AG09309 (cell line): ENCODE measurements at regions not wholly inside any gene's neighbourhood (a gene's known extent, or its start where the extent isn't known, plus 50 kb on each side); places are given as distances from the start of the nearest gene placed in this dataset.

ENCODE experiments used
- DNase-seq: peaks from one replicate; pipeline ENCODE4 v3.0.0-alpha.2; 2010; ENCODE audit warnings: low read depth
- H3K4me3 ChIP-seq: 2 replicates; pipeline ENCODE4 v1.5.1; 2011; ENCODE audit warnings: mild to moderate bottlenecking, low read depth, low read length, moderate library complexity; ENCODE audit not compliant: control insufficient read depth
- TF ChIP-seq, protein P1 (sequence below): IDR thresholded peaks from 2 replicates; pipeline ENCODE4 v1.5.1; 2011; ENCODE audit warnings: mild to moderate bottlenecking, low read depth, low read length, inconsistent platforms; ENCODE audit not compliant: insufficient read depth, control insufficient read depth; ENCODE audit errors: missing control alignments

GRCh38 chrX:122389005-122389404 is 795.1 kb upstream of the GRIA3 start:
- DNase-seq: no peak
- H3K4me3 ChIP-seq: no peak overlapping the region
- TF ChIP-seq, protein P1, sequence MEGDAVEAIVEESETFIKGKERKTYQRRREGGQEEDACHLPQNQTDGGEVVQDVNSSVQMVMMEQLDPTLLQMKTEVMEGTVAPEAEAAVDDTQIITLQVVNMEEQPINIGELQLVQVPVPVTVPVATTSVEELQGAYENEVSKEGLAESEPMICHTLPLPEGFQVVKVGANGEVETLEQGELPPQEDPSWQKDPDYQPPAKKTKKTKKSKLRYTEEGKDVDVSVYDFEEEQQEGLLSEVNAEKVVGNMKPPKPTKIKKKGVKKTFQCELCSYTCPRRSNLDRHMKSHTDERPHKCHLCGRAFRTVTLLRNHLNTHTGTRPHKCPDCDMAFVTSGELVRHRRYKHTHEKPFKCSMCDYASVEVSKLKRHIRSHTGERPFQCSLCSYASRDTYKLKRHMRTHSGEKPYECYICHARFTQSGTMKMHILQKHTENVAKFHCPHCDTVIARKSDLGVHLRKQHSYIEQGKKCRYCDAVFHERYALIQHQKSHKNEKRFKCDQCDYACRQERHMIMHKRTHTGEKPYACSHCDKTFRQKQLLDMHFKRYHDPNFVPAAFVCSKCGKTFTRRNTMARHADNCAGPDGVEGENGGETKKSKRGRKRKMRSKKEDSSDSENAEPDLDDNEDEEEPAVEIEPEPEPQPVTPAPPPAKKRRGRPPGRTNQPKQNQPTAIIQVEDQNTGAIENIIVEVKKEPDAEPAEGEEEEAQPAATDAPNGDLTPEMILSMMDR: no peak

DNA sequence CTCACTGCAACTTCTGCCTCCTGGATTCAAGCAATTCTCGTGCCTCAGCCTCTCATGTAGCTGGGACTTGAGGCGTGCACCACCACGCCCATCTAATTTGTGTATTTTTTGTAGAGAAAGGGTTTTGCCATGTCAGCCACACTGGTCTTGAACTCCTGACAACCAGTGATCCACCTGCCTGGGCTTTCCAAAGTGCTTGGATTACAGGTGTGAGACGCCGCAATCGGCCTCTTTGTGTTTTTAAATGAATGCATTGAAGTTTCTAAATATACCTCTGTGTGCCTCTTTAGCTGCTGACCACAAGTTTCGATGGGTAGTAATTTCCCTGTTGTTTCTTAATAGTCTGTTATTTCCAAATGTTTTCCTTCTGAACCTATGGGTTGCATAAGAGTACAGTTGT is 765.3 kb upstream of the GRIA3 start:
- DNase-seq: no peak
- TF ChIP-seq, protein P1: no peak
- no peak overlapping the region for H3K4me3 ChIP-seq

DNA sequence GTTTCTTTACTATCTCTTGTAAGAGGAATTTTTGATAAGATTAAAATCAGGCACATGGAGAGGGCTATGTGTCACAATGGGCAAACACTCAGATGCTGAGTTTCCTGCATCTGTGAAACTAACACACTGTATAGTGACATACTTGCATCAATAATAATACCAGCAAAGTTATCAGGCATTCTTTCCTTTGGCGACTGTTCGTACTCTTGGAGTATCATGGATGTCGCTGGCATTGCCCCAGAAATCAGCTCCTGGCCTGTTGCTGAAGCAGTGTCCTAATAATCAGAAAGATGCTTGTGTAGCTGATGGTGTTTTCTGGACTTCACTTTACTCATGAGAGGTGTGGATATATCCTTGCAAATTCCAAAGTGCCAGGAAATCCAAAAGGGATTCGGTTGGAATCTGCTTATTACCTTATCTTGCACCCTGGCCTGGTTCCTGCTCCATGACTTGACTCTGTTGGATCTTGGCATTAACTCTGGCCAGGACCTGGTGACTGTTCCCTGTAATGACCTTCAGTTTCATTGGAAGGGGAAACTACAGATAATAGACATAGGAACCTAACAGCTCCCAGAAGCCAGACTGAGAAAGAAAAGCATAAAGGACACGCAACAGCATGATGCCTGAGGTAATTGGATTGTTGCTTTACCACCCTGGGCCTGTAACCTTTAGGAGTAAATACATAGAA is 762.5 kb upstream of the GRIA3 start:
- TF ChIP-seq, protein P1: no peak
- no peak for DNase-seq
- H3K4me3 ChIP-seq: no peak overlapping the region

- TF ChIP-seq, protein P1: no peak
- DNase-seq: no peak
- H3K4me3 ChIP-seq: no peak overlapping the region
Measured at GRCh38 chrX:122422547-122422946, 761.5 kb upstream of the GRIA3 start.

DNA sequence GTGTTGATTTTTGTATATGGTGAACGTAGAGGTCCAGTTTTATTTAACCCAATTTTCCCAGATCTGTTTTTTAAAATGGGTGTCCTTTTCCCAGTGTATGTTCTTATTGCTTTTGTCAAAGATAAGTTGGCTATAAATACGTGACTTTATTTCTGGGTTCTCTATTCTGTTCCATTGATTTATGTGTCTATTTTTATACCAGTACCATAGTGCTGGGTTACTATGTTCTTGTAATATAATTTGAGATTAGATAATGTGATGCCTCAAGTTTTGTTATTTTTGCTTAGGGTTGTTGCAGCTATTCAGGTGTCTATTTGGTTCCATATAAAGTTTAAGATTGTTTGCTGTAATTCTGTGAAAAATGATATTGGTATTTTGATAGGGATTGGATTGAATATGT is 749.1 kb upstream of the GRIA3 start:
- TF ChIP-seq, protein P1: no peak
- no peak overlapping the region for H3K4me3 ChIP-seq
- no peak for DNase-seq

DNA sequence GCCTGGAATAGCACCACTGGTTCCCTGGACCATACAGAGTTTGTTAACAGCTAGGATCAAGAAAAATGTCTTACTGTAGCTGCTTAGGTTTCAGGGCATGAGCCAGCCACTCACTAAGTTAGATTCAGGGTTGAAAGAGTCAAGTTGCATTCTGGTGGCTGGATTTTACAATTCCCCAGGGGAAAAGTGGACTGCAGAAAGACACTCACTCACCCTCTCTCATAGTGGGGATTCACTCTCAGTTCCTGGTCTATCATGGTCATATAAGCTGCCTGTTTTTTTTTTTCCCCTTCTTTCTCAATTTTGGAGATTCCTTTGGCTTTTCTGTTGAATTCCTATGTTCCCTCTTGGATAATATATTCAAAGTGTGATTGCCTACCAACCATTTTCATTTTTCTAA is 744.2 kb upstream of the GRIA3 start:
- TF ChIP-seq, protein P1: no peak
- no peak overlapping the region for H3K4me3 ChIP-seq
- DNase-seq: no peak

GRCh38 chrX:122440832-122441231 is 743.2 kb upstream of the GRIA3 start:
- TF ChIP-seq, protein P1: no peak
- DNase-seq: no peak
- no peak overlapping the region for H3K4me3 ChIP-seq
